ENCODE measurements at regions not wholly inside any gene's neighbourhood (a gene's known extent, or its start where the extent isn't known, plus 50 kb on each side); places are given as distances from the start of the nearest gene placed in this dataset.

GRCh38 chr6:8535519-8535918 is 100.2 kb upstream of the SLC35B3 start:
- no peak for DNase-seq

GRCh38 chr6:8530785-8531435 is 95.6 kb upstream of the SLC35B3 start:
- DNase-seq = no peak

GRCh38 chr6:8529250-8529649 is 93.9 kb upstream of the SLC35B3 start:
- no peak for DNase-seq

- DNase-seq = no peak
Measured at GRCh38 chr6:8527818-8528217, 92.5 kb upstream of the SLC35B3 start.

GRCh38 chr6:8526624-8527023 is 91.3 kb upstream of the SLC35B3 start:
- no peak for DNase-seq

- no peak for DNase-seq
Measured at GRCh38 chr6:8525370-8525769, 90.0 kb upstream of the SLC35B3 start.

- no peak for DNase-seq
Measured at GRCh38 chr6:8513174-8513573, 77.8 kb upstream of the SLC35B3 start.

- no peak for DNase-seq
Measured at GRCh38 chr6:8507286-8507685, 71.9 kb upstream of the SLC35B3 start.

GRCh38 chr6:8506126-8506525 is 70.8 kb upstream of the SLC35B3 start:
- DNase-seq = no peak

- DNase-seq = peak; percentile 15
Measured at GRCh38 chr6:8499540-8499939, 64.2 kb upstream of the SLC35B3 start.

GRCh38 chr6:8494730-8495129 is 59.4 kb upstream of the SLC35B3 start:
- DNase-seq = no peak

GRCh38 chr6:8492536-8493133 is 57.3 kb upstream of the SLC35B3 start:
- DNase-seq = no peak
